AG04450 (cell line): ENCODE measurements at regions not wholly inside any gene's neighbourhood (a gene's known extent, or its start where the extent isn't known, plus 50 kb on each side); places are given as distances from the start of the nearest gene placed in this dataset.
"Not testable (repeated sequence)": the region's sequence is repeated elsewhere in the genome, so short reads cannot be mapped to it uniquely, and the experiment has no call there.

Experiments
- CTCF ChIA-PET: fragments of 300-600, 350-600 bp; formaldehyde crosslinking; extraction: SDS; loops from one replicate; lab custom pipeline; 2022; ENCODE audit warnings: antibody characterized with exemption, inconsistent platforms; lab: Charles Lee
- POLR2A ChIA-PET: fragments of 350-600 bp; formaldehyde crosslinking; extraction: SDS; loops from one replicate; lab custom pipeline; 2021; ENCODE audit warnings: antibody characterized with exemption, inconsistent platforms; lab: Yijun Ruan, JAX
- DNase-seq: peaks from one replicate; pipeline ENCODE4 v3.0.0-alpha.2; 2011; ENCODE audit warnings: low read depth, low spot score
- H3K27ac ChIP-seq: one replicate; pipeline ENCODE4 v1.5.1; 2012; ENCODE audit warnings: low read depth, low read length, control low read depth
- H3K27me3 ChIP-seq: one replicate; pipeline ENCODE4 v1.6.0; 2012; ENCODE audit warnings: low read length; ENCODE audit not compliant: control insufficient read depth, insufficient read depth
- H3K4me3 ChIP-seq: 2 replicates; pipeline ENCODE4 v1.5.1; 2011; ENCODE audit warnings: mild to moderate bottlenecking, low read depth, low read length, control low read depth
- H3K9me3 ChIP-seq: 2 replicates; pipeline ENCODE4 v1.5.1; 2012; ENCODE audit warnings: low read length; ENCODE audit not compliant: control insufficient read depth, insufficient read depth
- TF ChIP-seq, protein P1 (sequence below): IDR thresholded peaks from 2 replicates; pipeline ENCODE4 v1.5.1; 2011; ENCODE audit warnings: low read depth, low read length, control low read depth, inconsistent platforms

DNA sequence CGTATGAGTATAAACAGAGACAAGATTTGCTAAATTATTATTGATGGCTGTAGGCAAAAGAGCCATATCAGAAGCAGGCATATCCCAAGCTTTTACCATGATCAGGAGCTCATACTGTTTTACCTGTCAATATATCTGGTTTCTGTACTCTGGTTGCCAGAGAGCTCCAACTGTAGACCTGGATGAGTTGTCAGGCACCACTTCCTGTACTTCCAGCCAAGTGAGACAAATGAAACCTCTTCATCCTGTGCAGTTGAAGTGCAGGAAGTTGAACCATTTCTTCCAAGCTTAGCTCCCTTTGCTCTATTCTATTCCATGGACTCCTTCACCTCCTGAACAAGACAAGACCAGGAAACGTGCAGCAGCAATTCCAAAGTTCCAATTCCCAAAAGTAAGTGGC is 115.6 kb downstream of the ZNF281 start:
- ChIA-PET POLR2A (no interaction called here), CTCF (interaction anchor here (0.8 to 4.5 kb wide), 5 partner anchors 13 to 610 kb away, joined by 3 to 35 read pairs (median 4); no protein-coding TSS in a partner anchor)
- TF ChIP-seq, protein P1, sequence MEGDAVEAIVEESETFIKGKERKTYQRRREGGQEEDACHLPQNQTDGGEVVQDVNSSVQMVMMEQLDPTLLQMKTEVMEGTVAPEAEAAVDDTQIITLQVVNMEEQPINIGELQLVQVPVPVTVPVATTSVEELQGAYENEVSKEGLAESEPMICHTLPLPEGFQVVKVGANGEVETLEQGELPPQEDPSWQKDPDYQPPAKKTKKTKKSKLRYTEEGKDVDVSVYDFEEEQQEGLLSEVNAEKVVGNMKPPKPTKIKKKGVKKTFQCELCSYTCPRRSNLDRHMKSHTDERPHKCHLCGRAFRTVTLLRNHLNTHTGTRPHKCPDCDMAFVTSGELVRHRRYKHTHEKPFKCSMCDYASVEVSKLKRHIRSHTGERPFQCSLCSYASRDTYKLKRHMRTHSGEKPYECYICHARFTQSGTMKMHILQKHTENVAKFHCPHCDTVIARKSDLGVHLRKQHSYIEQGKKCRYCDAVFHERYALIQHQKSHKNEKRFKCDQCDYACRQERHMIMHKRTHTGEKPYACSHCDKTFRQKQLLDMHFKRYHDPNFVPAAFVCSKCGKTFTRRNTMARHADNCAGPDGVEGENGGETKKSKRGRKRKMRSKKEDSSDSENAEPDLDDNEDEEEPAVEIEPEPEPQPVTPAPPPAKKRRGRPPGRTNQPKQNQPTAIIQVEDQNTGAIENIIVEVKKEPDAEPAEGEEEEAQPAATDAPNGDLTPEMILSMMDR, result no peak

DNA sequence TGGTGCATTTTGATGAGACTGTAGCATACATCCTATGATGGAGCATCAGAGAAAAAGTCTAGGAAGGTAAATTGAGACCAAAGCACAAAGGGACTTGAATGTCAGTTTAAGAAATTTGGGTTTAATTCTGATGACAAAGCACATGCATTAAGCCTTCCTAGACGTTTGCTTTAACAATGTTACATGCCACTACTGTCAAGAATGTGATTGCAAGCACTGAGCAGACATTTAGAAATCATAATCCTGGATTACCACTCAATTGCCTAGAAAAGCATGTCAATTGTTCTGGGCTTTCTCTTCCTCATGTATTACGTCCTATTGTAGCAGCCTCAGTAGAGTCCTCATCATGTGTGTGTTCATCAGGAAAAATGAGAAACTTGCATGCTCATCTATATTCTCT is 117.1 kb downstream of the ZNF281 start:
- CTCF ChIA-PET, result no interaction called here
- no peak overlapping the region for H3K27ac ChIP-seq

More for the DNA sequence above, 115.6 kb downstream of the ZNF281 start:
- Histone ChIP-seq H3K4me3 (no peak overlapping the region), H3K27ac (no peak overlapping the region), H3K9me3 (no peaks in the 10 kb centered on the region), H3K27me3 (no peaks in the 10 kb centered on the region)
- DNase-seq, result no peak

DNA sequence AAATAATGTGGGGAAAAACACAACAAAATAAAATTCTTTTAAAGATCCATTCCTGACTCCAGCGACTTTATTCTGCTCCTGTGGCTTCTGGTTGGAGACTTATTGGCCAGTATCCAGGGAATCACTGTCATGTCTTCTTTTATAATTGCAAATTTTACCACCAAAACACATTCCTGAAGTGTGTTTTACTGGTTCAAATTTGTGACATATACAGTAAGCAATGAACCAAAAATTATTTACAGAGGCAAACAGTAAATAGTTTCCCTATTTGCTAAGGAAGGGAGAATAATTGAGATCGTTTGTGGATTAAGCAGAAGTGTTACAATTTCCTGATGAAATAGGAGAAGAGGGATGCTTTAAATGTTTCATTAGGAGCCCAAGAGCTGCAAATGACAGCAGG is 118.7 kb downstream of the ZNF281 start:
- Histone ChIP-seq H3K9me3 (no peaks in the 10 kb centered on the region), H3K4me3 (no peak overlapping the region), H3K27ac (no peak overlapping the region), H3K27me3 (no peaks in the 10 kb centered on the region)
- TF ChIP-seq, protein P1, result no peak
- no peak for DNase-seq
- ChIA-PET POLR2A (no interaction called here), CTCF (interaction anchor here (1.1 to 2.0 kb wide), 2 partner anchors 11 to 17 kb away, joined by 3 to 4 read pairs; no protein-coding TSS in a partner anchor)

More for the DNA sequence above, 117.1 kb downstream of the ZNF281 start:
- H3K27me3 ChIP-seq, result no peaks in the 10 kb centered on the region
- TF ChIP-seq, protein P1, result no peak
- H3K9me3 ChIP-seq, result no peaks in the 10 kb centered on the region
- POLR2A ChIA-PET, result no interaction called here
- no peak overlapping the region for H3K4me3 ChIP-seq
- DNase-seq, result no peak

DNA sequence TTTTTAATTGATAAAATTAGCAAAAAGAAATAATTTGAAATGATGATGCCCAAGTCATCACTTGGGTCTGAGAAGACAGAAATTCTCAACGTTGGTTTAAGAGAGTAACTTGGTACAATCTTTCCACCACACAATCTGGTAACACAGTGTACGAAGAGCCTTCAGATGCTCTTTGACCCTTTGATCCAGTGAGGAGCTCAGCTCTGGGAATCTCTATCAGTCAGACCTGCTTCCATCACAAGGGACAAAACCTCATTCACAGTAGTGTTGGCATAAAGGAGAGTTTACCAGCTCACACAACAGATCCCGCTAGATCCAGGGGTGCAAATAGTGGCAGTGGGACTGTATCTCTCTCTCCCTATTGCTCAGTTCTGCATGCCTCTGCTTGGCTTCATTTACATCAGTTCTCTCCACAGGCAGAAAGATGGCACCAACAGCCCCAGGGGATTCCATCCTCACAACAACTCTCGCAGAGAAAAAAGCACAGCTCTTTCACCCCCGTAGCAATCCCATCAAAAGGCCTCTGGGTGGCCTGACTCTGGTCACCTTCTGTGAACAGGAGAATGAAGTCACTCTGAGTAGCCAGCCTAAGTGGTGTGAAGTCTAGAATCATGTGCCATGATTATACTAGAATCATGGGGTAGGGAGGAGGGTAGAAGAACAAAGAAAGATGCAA is 119.7 kb downstream of the ZNF281 start:
- ChIA-PET CTCF (interaction anchor here (1.1 to 2.0 kb wide), 3 partner anchors 11 to 18 kb away, joined by 3 to 10 read pairs (median 4); no protein-coding TSS in a partner anchor), POLR2A (no interaction called here)
- H3K9me3 ChIP-seq, result no peaks in the 10 kb centered on the region
- H3K27ac ChIP-seq, result no peak overlapping the region
- H3K27me3 ChIP-seq, result no peaks in the 10 kb centered on the region
- H3K4me3 ChIP-seq, result no peak overlapping the region
- no peak for DNase-seq
- TF ChIP-seq, protein P1, result 0 out of 2 replicates have a peak, but pooled peaks have one; percentile 1

DNA sequence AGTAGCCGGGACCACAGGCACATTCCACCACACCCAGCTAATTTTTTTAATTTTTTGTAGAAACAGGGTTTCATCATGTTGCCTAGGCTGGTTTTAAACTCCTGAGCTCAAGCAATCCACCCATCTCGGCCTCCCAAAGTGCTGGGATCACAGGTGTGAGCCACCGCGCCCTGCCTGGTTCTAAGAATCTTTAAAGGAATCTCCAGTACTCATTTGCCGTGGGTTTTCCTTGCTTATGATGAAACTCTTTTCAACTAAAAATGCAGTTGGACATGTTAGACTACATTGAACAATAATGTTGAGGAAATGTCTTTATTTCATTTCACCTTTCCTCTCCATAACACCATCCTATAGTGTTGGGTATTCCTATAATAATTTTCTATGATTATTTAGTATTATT is 121.6 kb downstream of the ZNF281 start:
- ChIA-PET POLR2A (no interaction called here), CTCF (interaction anchor here (1.0 to 1.8 kb wide), 4 partner anchors 9 to 200 kb away, joined by 3 to 8 read pairs (median 6); no protein-coding TSS in a partner anchor)
- Histone ChIP-seq H3K27ac (no peak overlapping the region), H3K4me3 (no peak overlapping the region), H3K27me3 (no peaks in the 10 kb centered on the region), H3K9me3 (no peaks in the 10 kb centered on the region)
- no peak for DNase-seq
- TF ChIP-seq, protein P1, result no peak

DNA sequence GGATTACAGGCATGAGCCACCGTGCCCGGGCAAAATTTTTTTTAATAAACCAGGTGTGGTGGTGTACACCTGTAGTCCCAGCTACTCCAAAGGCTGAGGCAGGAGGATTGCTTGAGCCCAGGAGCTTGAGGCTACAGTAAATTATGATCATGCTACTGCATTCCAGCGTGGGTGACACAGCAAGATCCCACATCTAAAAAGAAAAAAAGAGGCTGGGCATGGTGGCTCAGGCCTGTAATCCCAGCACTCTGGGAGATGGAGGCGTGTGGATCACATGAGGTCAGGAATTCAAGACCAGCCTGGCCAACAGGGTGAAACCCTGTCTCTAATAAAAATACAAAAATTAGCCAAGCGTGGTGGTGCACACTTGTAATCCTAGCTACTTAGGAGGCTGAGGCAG is 125.6 kb downstream of the ZNF281 start:
- H3K27ac ChIP-seq, H3K9me3 ChIP-seq, CTCF ChIA-PET, H3K4me3 ChIP-seq, DNase-seq, POLR2A ChIA-PET, H3K27me3 ChIP-seq: not testable (repeated sequence)
